ENCODE measurements at regions not wholly inside any gene's neighbourhood (a gene's known extent, or its start where the extent isn't known, plus 50 kb on each side); places are given as distances from the start of the nearest gene placed in this dataset.
"Not testable (repeated sequence)": the region's sequence is repeated elsewhere in the genome, so short reads cannot be mapped to it uniquely, and the experiment has no call there.

DNA sequence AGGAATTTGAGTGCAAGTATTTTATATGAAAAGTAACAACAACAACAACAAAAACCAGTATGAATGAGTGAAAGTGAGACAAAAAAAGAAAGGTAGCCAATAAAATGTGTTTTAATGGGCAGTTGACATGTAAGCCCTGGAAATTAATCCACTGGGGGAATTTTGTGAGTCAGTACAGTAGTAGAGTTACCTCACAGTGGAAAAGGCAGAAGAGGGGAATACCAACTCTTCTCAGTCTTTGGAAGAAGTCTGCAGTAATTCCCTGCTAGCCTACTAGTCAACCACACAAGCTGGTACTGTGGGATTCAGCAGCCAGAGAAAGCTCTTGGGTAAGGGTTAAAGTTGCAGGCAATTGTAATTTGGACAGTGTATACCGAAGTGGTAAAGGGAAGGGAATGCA, 76.3 kb upstream of the IL15 start:
- Mint-ChIP-seq H3K4me3 (ENCODE audit: low read depth) (no peak overlapping the region), H3K36me3 (ENCODE audit: insufficient read depth) (no peaks in the 10 kb centered on the region), H3K27me3 (no peaks in the 10 kb centered on the region), H3K27ac (no peak overlapping the region), H3K4me1 (ENCODE audit: low read depth) (peaks cover 1% of the 10 kb centered on the region), H3K9me3 (ENCODE audit: low read depth) (no peaks in the 10 kb centered on the region)
- DNase-seq (ENCODE audit: low spot score, unreplicated experiment), result no peak
- TF ChIP-seq, protein P1, sequence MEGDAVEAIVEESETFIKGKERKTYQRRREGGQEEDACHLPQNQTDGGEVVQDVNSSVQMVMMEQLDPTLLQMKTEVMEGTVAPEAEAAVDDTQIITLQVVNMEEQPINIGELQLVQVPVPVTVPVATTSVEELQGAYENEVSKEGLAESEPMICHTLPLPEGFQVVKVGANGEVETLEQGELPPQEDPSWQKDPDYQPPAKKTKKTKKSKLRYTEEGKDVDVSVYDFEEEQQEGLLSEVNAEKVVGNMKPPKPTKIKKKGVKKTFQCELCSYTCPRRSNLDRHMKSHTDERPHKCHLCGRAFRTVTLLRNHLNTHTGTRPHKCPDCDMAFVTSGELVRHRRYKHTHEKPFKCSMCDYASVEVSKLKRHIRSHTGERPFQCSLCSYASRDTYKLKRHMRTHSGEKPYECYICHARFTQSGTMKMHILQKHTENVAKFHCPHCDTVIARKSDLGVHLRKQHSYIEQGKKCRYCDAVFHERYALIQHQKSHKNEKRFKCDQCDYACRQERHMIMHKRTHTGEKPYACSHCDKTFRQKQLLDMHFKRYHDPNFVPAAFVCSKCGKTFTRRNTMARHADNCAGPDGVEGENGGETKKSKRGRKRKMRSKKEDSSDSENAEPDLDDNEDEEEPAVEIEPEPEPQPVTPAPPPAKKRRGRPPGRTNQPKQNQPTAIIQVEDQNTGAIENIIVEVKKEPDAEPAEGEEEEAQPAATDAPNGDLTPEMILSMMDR (IDR thresholded peaks at IDR 0.05; ENCODE audit: unreplicated experiment), result no peak

DNA sequence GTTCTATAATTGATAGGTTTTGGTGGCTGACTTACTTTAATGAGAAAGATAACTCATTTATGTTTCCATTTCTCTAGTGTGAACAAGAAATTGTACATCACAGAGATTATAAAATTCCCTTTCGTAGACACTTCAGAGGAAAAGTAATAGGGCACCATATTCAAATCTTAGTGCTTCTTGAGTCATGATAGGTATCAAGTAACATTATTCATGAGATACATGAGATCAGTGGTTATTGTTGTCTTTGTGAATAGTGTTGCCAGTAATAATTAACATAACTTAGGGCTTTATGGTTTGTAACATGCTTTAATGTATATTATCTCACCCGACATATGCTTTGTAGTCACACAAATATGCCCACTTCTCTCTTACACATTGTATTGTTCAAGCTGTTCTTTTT, 73.7 kb upstream of the IL15 start:
- Mint-ChIP-seq H3K9me3 (ENCODE audit: low read depth) (no peaks in the 10 kb centered on the region), H3K27me3 (no peaks in the 10 kb centered on the region), H3K27ac (no peak overlapping the region), H3K36me3 (ENCODE audit: insufficient read depth) (no peaks in the 10 kb centered on the region), H3K4me1 (ENCODE audit: low read depth) (no peaks in the 10 kb centered on the region), H3K4me3 (ENCODE audit: low read depth) (no peak overlapping the region)
- DNase-seq (ENCODE audit: low spot score, unreplicated experiment), result no peak
- TF ChIP-seq, protein P1 (IDR thresholded peaks at IDR 0.05; ENCODE audit: unreplicated experiment), result no peak

DNA sequence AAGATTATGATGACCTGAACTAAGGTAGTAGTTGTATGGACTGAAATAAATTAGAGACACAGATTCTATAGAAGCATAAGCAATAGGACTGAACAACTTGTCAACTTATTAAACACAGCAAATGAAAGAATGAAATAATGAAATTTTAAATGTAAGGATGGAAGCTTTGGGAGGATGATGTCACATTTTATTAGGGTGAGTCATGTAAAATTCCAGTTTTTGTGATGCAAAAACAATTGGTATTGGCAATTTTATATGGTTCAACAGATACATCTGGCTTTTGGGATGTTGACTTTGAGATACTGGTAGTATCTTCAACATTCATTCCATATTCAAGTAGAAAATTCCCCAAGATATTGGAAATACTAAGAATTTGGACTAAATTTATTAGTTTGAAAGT, 72.7 kb upstream of the IL15 start:
- no peaks in the 10 kb centered on the region for H3K27me3 Mint-ChIP-seq
- H3K27ac Mint-ChIP-seq, result no peak overlapping the region
- H3K4me1 Mint-ChIP-seq (ENCODE audit: low read depth), result peaks cover 2% of the 10 kb centered on the region
- no peak overlapping the region for H3K4me3 Mint-ChIP-seq (ENCODE audit: low read depth)
- TF ChIP-seq, protein P1 (IDR thresholded peaks at IDR 0.05; ENCODE audit: unreplicated experiment), result no peak
- no peak for DNase-seq (ENCODE audit: low spot score, unreplicated experiment)
- H3K9me3 Mint-ChIP-seq (ENCODE audit: low read depth), result no peaks in the 10 kb centered on the region
- H3K36me3 Mint-ChIP-seq (ENCODE audit: insufficient read depth), result no peaks in the 10 kb centered on the region

DNA sequence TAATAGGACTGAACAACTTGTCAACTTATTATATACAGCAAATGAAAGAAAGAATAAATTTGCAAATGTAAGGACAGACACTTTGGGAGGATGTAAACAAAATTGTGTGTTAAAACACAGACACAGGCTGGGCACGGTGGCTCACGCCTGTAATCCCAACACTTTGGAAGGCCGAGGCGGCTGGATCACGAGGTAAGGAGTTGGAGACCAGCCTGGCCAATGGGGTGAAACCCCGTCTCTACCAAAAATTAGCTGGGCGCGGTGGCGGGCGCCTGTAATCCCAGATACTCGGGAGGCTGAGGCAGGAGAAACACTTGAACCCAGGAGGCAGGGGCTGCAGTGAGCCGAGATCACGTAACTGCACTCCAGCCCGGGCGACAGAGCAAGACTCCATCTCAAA, 71.4 kb upstream of the IL15 start:
- not testable (repeated sequence) for H3K27me3 Mint-ChIP-seq; H3K36me3 Mint-ChIP-seq (ENCODE audit: insufficient read depth); H3K27ac Mint-ChIP-seq; H3K4me1 Mint-ChIP-seq (ENCODE audit: low read depth); H3K9me3 Mint-ChIP-seq (ENCODE audit: low read depth); DNase-seq (ENCODE audit: low spot score, unreplicated experiment); H3K4me3 Mint-ChIP-seq (ENCODE audit: low read depth)

DNA sequence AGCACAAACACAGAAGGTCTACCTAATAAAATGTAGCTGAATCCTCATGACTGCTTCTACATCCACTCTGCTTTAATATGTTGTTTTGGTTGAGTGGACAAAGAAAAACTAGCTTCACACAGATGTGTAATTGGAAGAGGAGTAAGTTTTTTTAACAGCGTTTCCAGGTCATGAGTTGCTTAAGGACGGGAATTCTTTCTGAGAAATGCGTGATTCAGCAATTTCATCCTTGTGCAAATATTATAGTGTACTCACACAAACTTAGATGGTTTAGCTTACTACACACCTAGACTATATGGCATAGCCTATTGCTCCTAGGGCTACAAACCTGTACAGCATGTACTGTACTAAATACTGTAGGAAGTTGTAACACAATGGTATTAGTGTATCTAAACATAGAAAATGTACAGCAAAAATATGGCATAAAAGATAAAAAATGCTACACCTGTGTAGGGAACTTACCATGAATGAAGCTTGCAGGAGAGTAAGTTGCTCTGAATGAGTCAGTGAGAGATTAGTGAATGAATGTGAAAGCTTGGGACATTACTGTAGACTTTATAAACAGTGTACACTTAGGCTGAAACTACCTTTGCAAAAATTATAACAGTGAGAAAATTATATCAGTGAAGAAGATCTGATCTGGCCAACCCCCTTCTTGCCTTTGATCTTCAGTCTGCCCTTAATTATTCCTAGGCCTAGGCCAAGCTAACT, 70.8 kb upstream of the IL15 start:
- TF ChIP-seq, protein P1 (IDR thresholded peaks at IDR 0.05; ENCODE audit: unreplicated experiment), result no peak
- DNase-seq (ENCODE audit: low spot score, unreplicated experiment), result no peak
- no peak overlapping the region for H3K27ac Mint-ChIP-seq
- H3K27me3 Mint-ChIP-seq, result no peaks in the 10 kb centered on the region
- no peaks in the 10 kb centered on the region for H3K9me3 Mint-ChIP-seq (ENCODE audit: low read depth)
- no peaks in the 10 kb centered on the region for H3K36me3 Mint-ChIP-seq (ENCODE audit: insufficient read depth)
- H3K4me1 Mint-ChIP-seq (ENCODE audit: low read depth), result peaks cover 2% of the 10 kb centered on the region
- no peak overlapping the region for H3K4me3 Mint-ChIP-seq (ENCODE audit: low read depth)

DNA sequence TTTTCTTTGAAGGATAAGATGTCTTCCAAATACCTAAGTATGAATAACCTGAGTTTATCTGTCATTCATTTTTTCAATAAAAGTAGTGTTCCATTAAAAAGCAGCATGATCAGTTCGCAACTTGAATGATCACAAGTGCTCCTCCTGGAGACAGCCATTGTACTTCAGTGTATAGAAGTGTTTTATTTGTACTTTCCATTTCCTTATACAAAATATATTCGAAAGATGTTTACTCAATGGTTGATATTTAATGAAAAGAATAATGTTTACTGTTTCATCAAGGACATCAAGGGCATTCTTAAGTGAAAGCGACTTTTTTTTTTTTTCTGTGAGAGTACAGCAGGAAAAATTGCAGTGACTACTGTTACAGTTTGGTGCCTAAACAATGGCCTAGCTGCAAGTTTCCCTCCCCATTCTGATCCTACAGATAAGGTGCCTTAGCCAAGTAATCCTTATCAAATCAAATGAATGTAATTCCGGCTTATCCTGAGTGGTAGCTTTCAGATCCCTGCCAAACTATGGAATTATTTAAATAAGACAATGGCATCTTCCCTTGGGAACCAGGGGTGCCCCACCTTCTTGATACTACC, 69.0 kb upstream of the IL15 start:
- no peak overlapping the region for H3K4me3 Mint-ChIP-seq (ENCODE audit: low read depth)
- no peak for DNase-seq (ENCODE audit: low spot score, unreplicated experiment)
- TF ChIP-seq, protein P1 (IDR thresholded peaks at IDR 0.05; ENCODE audit: unreplicated experiment), result no peak
- no peaks in the 10 kb centered on the region for H3K9me3 Mint-ChIP-seq (ENCODE audit: low read depth)
- H3K4me1 Mint-ChIP-seq (ENCODE audit: low read depth), result peaks cover 3% of the 10 kb centered on the region
- no peak overlapping the region for H3K27ac Mint-ChIP-seq
- no peaks in the 10 kb centered on the region for H3K36me3 Mint-ChIP-seq (ENCODE audit: insufficient read depth)
- H3K27me3 Mint-ChIP-seq, result no peaks in the 10 kb centered on the region

Measured in progenitor cell of endocrine pancreas (in vitro differentiated cells).